B cell (primary cell): ENCODE measurements at regions not wholly inside any gene's neighbourhood (a gene's known extent, or its start where the extent isn't known, plus 50 kb on each side); places are given as distances from the start of the nearest gene placed in this dataset.

Experiments used
- ATAC-seq: fragments of 200-7000 bp; cut with Tn5 transposase; one replicate; pipeline ENCODE4 v1.10.0; 2021; ENCODE audit warnings: low read depth, mild to moderate bottlenecking, moderate number of reproducible peaks, moderate library complexity
- CTCF ChIA-PET: fragments of 350-600 bp; sonication (Branson Sonifier 250); formaldehyde crosslinking; loops from one replicate; lab custom pipeline; 2021; ENCODE audit warnings: antibody characterized with exemption, inconsistent platforms; lab: Charles Lee
- POLR2A ChIA-PET: fragments of 350-600 bp; sonication (Branson Sonifier 250); formaldehyde crosslinking; loops from one replicate; lab custom pipeline; 2021; ENCODE audit warnings: antibody characterized with exemption; lab: Charles Lee
- DNase-seq: peaks from one replicate; pipeline ENCODE4 v3.0.0; 2013
- H2AFZ ChIP-seq: 2 replicates; pipeline ENCODE4 v1.6.1; 2012; ENCODE audit warnings: mild to moderate bottlenecking, low read depth, low read length; ENCODE audit not compliant: insufficient read depth, poor library complexity, severe bottlenecking
- H3K27ac ChIP-seq, 2 donors: 1 replicate in 1 of 2; 2 replicates in 1 of 2; pipeline ENCODE4 v1.5.1; 2012 to 2013; ENCODE audit warnings: low read length in 2 of 2, mild to moderate bottlenecking in 2 of 2, moderate library complexity in 1 of 2
- H3K27me3 ChIP-seq, 4 experiments: fragments of 200-600 bp in 1 of 4; sonication (generic) in 1 of 4; replicated peaks in 1 of 4; 1 replicate in 2 of 4; 2 replicates in 2 of 4; pipeline versions ENCODE4 v1.6.1 to v1.7.0; 2013 to 2016; ENCODE audit warnings: low read length in 3 of 4, mild to moderate bottlenecking in 2 of 4, mixed read lengths in 1 of 4, moderate library complexity in 1 of 4; ENCODE audit not compliant: insufficient read depth in 4 of 4, control insufficient read depth in 3 of 4; ENCODE audit errors: control extremely low read depth in 1 of 4
- H3K36me3 ChIP-seq, 2 experiments: replicated peaks in 1 of 2; 1 replicate in 1 of 2; 2 replicates in 1 of 2; pipeline versions ENCODE4 v1.6.1 to v1.7.1; 2013; ENCODE audit warnings: low read length in 1 of 2; ENCODE audit not compliant: insufficient read depth in 2 of 2, control insufficient read depth in 1 of 2; ENCODE audit errors: control extremely low read depth in 1 of 2, extremely low read depth in 1 of 2
- H3K4me1 ChIP-seq, 2 donors: fragments of 200-600 bp in 1 of 2; sonication (generic) in 1 of 2; 1 replicate in 1 of 2; 2 replicates in 1 of 2; pipeline versions ENCODE4 v1.5.1 to v1.6.1; 2013 to 2017; ENCODE audit warnings: low read length in 2 of 2; ENCODE audit not compliant: control insufficient read depth in 2 of 2, insufficient read depth in 2 of 2
- H3K4me2 ChIP-seq: replicated peaks from 2 replicates; pipeline ENCODE3; 2012; ENCODE audit warnings: mild to moderate bottlenecking, low read depth, low read length; ENCODE audit not compliant: poor library complexity, severe bottlenecking
- H3K4me3 ChIP-seq, 5 experiments: fragments of 200-600 bp in 1 of 5; sonication (generic) in 1 of 5; 1 replicate in 3 of 5; 2 replicates in 2 of 5; pipeline versions ENCODE4 v1.5.1 to v1.7.0; 2011 to 2016; ENCODE audit warnings: low read length in 4 of 5, mild to moderate bottlenecking in 4 of 5, low read depth in 2 of 5, control low read depth in 1 of 5, moderate library complexity in 1 of 5; ENCODE audit not compliant: insufficient read depth in 1 of 5; ENCODE audit errors: control extremely low read depth in 1 of 5, extremely low read depth in 1 of 5
- H3K79me2 ChIP-seq: fragments of 200-600 bp; sonication (generic); one replicate; pipeline ENCODE4 v1.6.0; 2016; ENCODE audit warnings: low read length; ENCODE audit not compliant: control insufficient read depth, insufficient read depth
- H3K9ac ChIP-seq: fragments of 200-600 bp; sonication (generic); 2 replicates; pipeline ENCODE4 v1.6.1; 2017; ENCODE audit warnings: mild to moderate bottlenecking, low read length, moderate library complexity
- H3K9me3 ChIP-seq, 3 donors: one replicate each; pipeline versions ENCODE4 v1.6.1 to v1.7.1; 2013; ENCODE audit warnings: low read length in 2 of 3; ENCODE audit not compliant: control insufficient read depth in 2 of 3, insufficient read depth in 1 of 3; ENCODE audit errors: control extremely low read depth in 1 of 3
- H4K20me1 ChIP-seq: 2 replicates; pipeline ENCODE4 v1.6.0; 2012; ENCODE audit warnings: mild to moderate bottlenecking, low read length; ENCODE audit not compliant: insufficient read depth, control insufficient read depth, poor library complexity, severe bottlenecking
- H3K27ac Mint-ChIP-seq: one replicate; pipeline ENCODE4 v1.8.0; 2021; ENCODE audit warnings: mixed read lengths
- H3K27me3 Mint-ChIP-seq: one replicate; pipeline ENCODE4 v1.8.0; 2021; ENCODE audit warnings: mixed read lengths
- H3K4me1 Mint-ChIP-seq: one replicate; pipeline ENCODE4 v1.8.0; 2021; ENCODE audit warnings: mixed read lengths
- H3K4me3 Mint-ChIP-seq: one replicate; pipeline ENCODE4 v1.8.0; 2021; ENCODE audit warnings: mixed read lengths
- H3K9me3 Mint-ChIP-seq: one replicate; pipeline ENCODE4 v1.8.0; 2022; ENCODE audit warnings: mixed read lengths; ENCODE audit not compliant: insufficient read depth
- CTCF ChIP-seq: fragments of 200-600 bp; IDR thresholded peaks from one replicate; pipeline ENCODE4 v1.8.0; 2022; ENCODE audit warnings: antibody characterized with exemption, mild to moderate bottlenecking
- EZH2 ChIP-seq: IDR thresholded peaks from 2 replicates; pipeline ENCODE4 v1.6.1; 2012; ENCODE audit warnings: borderline replicate concordance, low read depth, mild to moderate bottlenecking, moderate library complexity, low read length; ENCODE audit not compliant: insufficient read depth, poor library complexity, severe bottlenecking
- WGBS: methylation state at CpG from one replicate; pipeline ENCODE4 v1.1.5; 2013; ENCODE audit warnings: missing lambda C conversion rate; ENCODE audit not compliant: insufficient coverage; 5-methylcytosine and 5-hydroxymethylcytosine counted together
- intact Hi-C: fragments of 100-400 bp; cut with micrococcal nuclease; formaldehyde crosslinking; loops from one replicate; pipeline ENCODE4 v1.10.0; 2022

- Histone ChIP-seq H3K27ac (no peak overlapping the region), H4K20me1 (no peaks in the 10 kb centered on the region), H3K79me2 (no peaks in the 10 kb centered on the region), H3K9ac (no peak overlapping the region), H3K27me3 (no peaks in the 10 kb centered on the region), H2AFZ (no peak overlapping the region), H3K4me1 (no peaks in the 10 kb centered on the region), H3K9me3 (no peaks in the 10 kb centered on the region), H3K4me3 (no peak overlapping the region), H3K36me3 (no peaks in the 10 kb centered on the region), H3K4me2 (no peak overlapping the region)
- Mint-ChIP-seq H3K27me3 (peaks cover 6% of the 10 kb centered on the region), H3K27ac (no peak overlapping the region), H3K4me1 (no peaks in the 10 kb centered on the region), H3K4me3 (no peak overlapping the region), H3K9me3 (no peaks in the 10 kb centered on the region)
- intact Hi-C loops = no loop called here
- POLR2A ChIA-PET = no interaction called here
- DNase-seq = no peak
- CTCF ChIA-PET = no interaction called here
- WGBS = 83% methylated on average over 1 of the region's 2 CpGs
- TF ChIP-seq EZH2 (no peak), CTCF (no peak)
- no peak for ATAC-seq
Measured at GRCh38 chr12:41966916-41967315, 177.8 kb downstream of the GXYLT1 start.

- Mint-ChIP-seq H3K9me3 (no peaks in the 10 kb centered on the region), H3K4me1 (no peaks in the 10 kb centered on the region), H3K27ac (no peak overlapping the region), H3K4me3 (no peak overlapping the region), H3K27me3 (peaks cover 6% of the 10 kb centered on the region)
- ChIA-PET CTCF (no interaction called here), POLR2A (no interaction called here)
- WGBS = 92% methylated on average over 2 of the region's 2 CpGs
- H3K27ac ChIP-seq = no peak overlapping the region
- no peak overlapping the region for H3K4me2 ChIP-seq
- no peaks in the 10 kb centered on the region for H4K20me1 ChIP-seq
- no peaks in the 10 kb centered on the region for H3K36me3 ChIP-seq
- H3K79me2 ChIP-seq = no peaks in the 10 kb centered on the region
- no peak overlapping the region for H3K4me3 ChIP-seq
- H3K9ac ChIP-seq = no peak overlapping the region
- no peaks in the 10 kb centered on the region for H3K9me3 ChIP-seq
- DNase-seq = no peak
- TF ChIP-seq EZH2 (no peak), CTCF (no peak)
- no peak overlapping the region for H2AFZ ChIP-seq
- H3K4me1 ChIP-seq = no peaks in the 10 kb centered on the region
- no peak for ATAC-seq
- peaks cover 0 to 3% (median 0%) of the 10 kb centered on the region in 4 experiments for H3K27me3 ChIP-seq
- intact Hi-C loops = no loop called here
Measured at GRCh38 chr12:41966001-41966400, 178.7 kb downstream of the GXYLT1 start.
